B cell (primary cell): ENCODE measurements at regions not wholly inside any gene's neighbourhood (a gene's known extent, or its start where the extent isn't known, plus 50 kb on each side); places are given as distances from the start of the nearest gene placed in this dataset.

Source experiments
- ATAC-seq: fragments of 200-7000 bp; cut with Tn5 transposase; one replicate; pipeline ENCODE4 v1.10.0; 2021; ENCODE audit warnings: low read depth, mild to moderate bottlenecking, moderate number of reproducible peaks, moderate library complexity
- CTCF ChIA-PET: fragments of 350-600 bp; sonication (Branson Sonifier 250); formaldehyde crosslinking; loops from one replicate; lab custom pipeline; 2021; ENCODE audit warnings: antibody characterized with exemption, inconsistent platforms; lab: Charles Lee
- POLR2A ChIA-PET: fragments of 350-600 bp; sonication (Branson Sonifier 250); formaldehyde crosslinking; loops from one replicate; lab custom pipeline; 2021; ENCODE audit warnings: antibody characterized with exemption; lab: Charles Lee
- DNase-seq: peaks from one replicate; pipeline ENCODE4 v3.0.0; 2013
- H2AFZ ChIP-seq: 2 replicates; pipeline ENCODE4 v1.6.1; 2012; ENCODE audit warnings: mild to moderate bottlenecking, low read depth, low read length; ENCODE audit not compliant: insufficient read depth, poor library complexity, severe bottlenecking
- H3K27ac ChIP-seq, 2 donors: 1 replicate in 1 of 2; 2 replicates in 1 of 2; pipeline ENCODE4 v1.5.1; 2012 to 2013; ENCODE audit warnings: low read length in 2 of 2, mild to moderate bottlenecking in 2 of 2, moderate library complexity in 1 of 2
- H3K27me3 ChIP-seq, 4 experiments: fragments of 200-600 bp in 1 of 4; sonication (generic) in 1 of 4; replicated peaks in 1 of 4; 1 replicate in 2 of 4; 2 replicates in 2 of 4; pipeline versions ENCODE4 v1.6.1 to v1.7.0; 2013 to 2016; ENCODE audit warnings: low read length in 3 of 4, mild to moderate bottlenecking in 2 of 4, mixed read lengths in 1 of 4, moderate library complexity in 1 of 4; ENCODE audit not compliant: insufficient read depth in 4 of 4, control insufficient read depth in 3 of 4; ENCODE audit errors: control extremely low read depth in 1 of 4
- H3K36me3 ChIP-seq, 2 experiments: replicated peaks in 1 of 2; 1 replicate in 1 of 2; 2 replicates in 1 of 2; pipeline versions ENCODE4 v1.6.1 to v1.7.1; 2013; ENCODE audit warnings: low read length in 1 of 2; ENCODE audit not compliant: insufficient read depth in 2 of 2, control insufficient read depth in 1 of 2; ENCODE audit errors: control extremely low read depth in 1 of 2, extremely low read depth in 1 of 2
- H3K4me1 ChIP-seq, 2 donors: fragments of 200-600 bp in 1 of 2; sonication (generic) in 1 of 2; 1 replicate in 1 of 2; 2 replicates in 1 of 2; pipeline versions ENCODE4 v1.5.1 to v1.6.1; 2013 to 2017; ENCODE audit warnings: low read length in 2 of 2; ENCODE audit not compliant: control insufficient read depth in 2 of 2, insufficient read depth in 2 of 2
- H3K4me2 ChIP-seq: replicated peaks from 2 replicates; pipeline ENCODE3; 2012; ENCODE audit warnings: mild to moderate bottlenecking, low read depth, low read length; ENCODE audit not compliant: poor library complexity, severe bottlenecking
- H3K4me3 ChIP-seq, 5 experiments: fragments of 200-600 bp in 1 of 5; sonication (generic) in 1 of 5; 1 replicate in 3 of 5; 2 replicates in 2 of 5; pipeline versions ENCODE4 v1.5.1 to v1.7.0; 2011 to 2016; ENCODE audit warnings: low read length in 4 of 5, mild to moderate bottlenecking in 4 of 5, low read depth in 2 of 5, control low read depth in 1 of 5, moderate library complexity in 1 of 5; ENCODE audit not compliant: insufficient read depth in 1 of 5; ENCODE audit errors: control extremely low read depth in 1 of 5, extremely low read depth in 1 of 5
- H3K79me2 ChIP-seq: fragments of 200-600 bp; sonication (generic); one replicate; pipeline ENCODE4 v1.6.0; 2016; ENCODE audit warnings: low read length; ENCODE audit not compliant: control insufficient read depth, insufficient read depth
- H3K9ac ChIP-seq: fragments of 200-600 bp; sonication (generic); 2 replicates; pipeline ENCODE4 v1.6.1; 2017; ENCODE audit warnings: mild to moderate bottlenecking, low read length, moderate library complexity
- H3K9me3 ChIP-seq, 3 donors: one replicate each; pipeline versions ENCODE4 v1.6.1 to v1.7.1; 2013; ENCODE audit warnings: low read length in 2 of 3; ENCODE audit not compliant: control insufficient read depth in 2 of 3, insufficient read depth in 1 of 3; ENCODE audit errors: control extremely low read depth in 1 of 3
- H4K20me1 ChIP-seq: 2 replicates; pipeline ENCODE4 v1.6.0; 2012; ENCODE audit warnings: mild to moderate bottlenecking, low read length; ENCODE audit not compliant: insufficient read depth, control insufficient read depth, poor library complexity, severe bottlenecking
- H3K27ac Mint-ChIP-seq: one replicate; pipeline ENCODE4 v1.8.0; 2021; ENCODE audit warnings: mixed read lengths
- H3K27me3 Mint-ChIP-seq: one replicate; pipeline ENCODE4 v1.8.0; 2021; ENCODE audit warnings: mixed read lengths
- H3K4me1 Mint-ChIP-seq: one replicate; pipeline ENCODE4 v1.8.0; 2021; ENCODE audit warnings: mixed read lengths
- H3K4me3 Mint-ChIP-seq: one replicate; pipeline ENCODE4 v1.8.0; 2021; ENCODE audit warnings: mixed read lengths
- H3K9me3 Mint-ChIP-seq: one replicate; pipeline ENCODE4 v1.8.0; 2022; ENCODE audit warnings: mixed read lengths; ENCODE audit not compliant: insufficient read depth
- EZH2 ChIP-seq: IDR thresholded peaks from 2 replicates; pipeline ENCODE4 v1.6.1; 2012; ENCODE audit warnings: borderline replicate concordance, low read depth, mild to moderate bottlenecking, moderate library complexity, low read length; ENCODE audit not compliant: insufficient read depth, poor library complexity, severe bottlenecking
- WGBS: methylation state at CpG from one replicate; pipeline ENCODE4 v1.1.5; 2013; ENCODE audit warnings: missing lambda C conversion rate; ENCODE audit not compliant: insufficient coverage; 5-methylcytosine and 5-hydroxymethylcytosine counted together
- intact Hi-C: fragments of 100-400 bp; cut with micrococcal nuclease; formaldehyde crosslinking; loops from one replicate; pipeline ENCODE4 v1.10.0; 2022
- TF ChIP-seq, protein P1 (sequence below): fragments of 200-600 bp; IDR thresholded peaks from one replicate; pipeline ENCODE4 v1.8.0; 2022; ENCODE audit warnings: antibody characterized with exemption, mild to moderate bottlenecking

DNA sequence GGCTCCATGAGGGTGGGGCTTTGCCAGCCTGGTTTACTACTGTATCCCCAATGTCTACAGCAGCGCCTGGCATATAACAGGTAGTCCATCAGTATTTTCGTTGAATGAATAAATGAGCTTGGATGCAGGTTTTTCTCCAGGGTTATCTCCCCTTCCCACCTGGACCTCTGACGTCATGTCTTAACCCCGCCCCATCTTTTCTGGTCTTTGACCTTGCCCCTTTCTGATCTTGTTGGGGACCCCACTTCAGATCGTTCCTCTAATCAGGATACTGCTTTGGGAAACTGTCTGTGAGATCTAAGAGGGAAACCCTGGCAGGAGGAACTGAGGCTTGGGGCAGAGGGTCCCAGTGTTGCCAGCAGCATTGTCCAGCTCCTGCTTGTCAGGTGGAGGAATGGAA lies 68.8 kb upstream of the GCSH start:
- H3K9me3 Mint-ChIP-seq, result no peaks in the 10 kb centered on the region

DNA sequence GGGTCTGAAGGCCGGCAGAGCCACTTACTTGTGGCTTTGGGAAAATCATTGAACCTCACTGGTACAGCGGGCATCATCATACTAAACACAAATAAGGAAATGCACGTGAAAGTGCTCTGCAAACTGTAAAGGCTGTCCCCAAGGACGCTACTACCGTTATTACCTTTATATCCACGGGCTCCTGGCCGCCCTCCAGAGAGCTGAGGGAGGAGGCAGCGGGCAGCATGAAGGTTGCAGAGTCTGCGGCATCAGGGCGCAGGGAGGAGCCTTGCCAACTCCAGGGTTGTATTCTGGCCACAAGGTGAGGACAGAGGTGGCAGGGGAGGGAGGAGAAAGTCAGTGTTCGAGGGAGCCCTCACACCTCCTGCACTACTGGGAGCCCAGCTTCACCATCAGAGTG lies 68.3 kb upstream of the GCSH start:
- Histone ChIP-seq H3K9ac (no peak overlapping the region), H4K20me1 (no peaks in the 10 kb centered on the region), H3K4me2 (no peak overlapping the region), H3K79me2 (no peaks in the 10 kb centered on the region), H3K27ac (no peak overlapping the region), H3K4me1 (no peaks in the 10 kb centered on the region), H3K27me3 (no peaks in the 10 kb centered on the region), H3K36me3 (no peaks in the 10 kb centered on the region), H3K4me3 (no peak overlapping the region), H2AFZ (no peak overlapping the region), H3K9me3 (no peaks in the 10 kb centered on the region)
- TF ChIP-seq, protein P1, sequence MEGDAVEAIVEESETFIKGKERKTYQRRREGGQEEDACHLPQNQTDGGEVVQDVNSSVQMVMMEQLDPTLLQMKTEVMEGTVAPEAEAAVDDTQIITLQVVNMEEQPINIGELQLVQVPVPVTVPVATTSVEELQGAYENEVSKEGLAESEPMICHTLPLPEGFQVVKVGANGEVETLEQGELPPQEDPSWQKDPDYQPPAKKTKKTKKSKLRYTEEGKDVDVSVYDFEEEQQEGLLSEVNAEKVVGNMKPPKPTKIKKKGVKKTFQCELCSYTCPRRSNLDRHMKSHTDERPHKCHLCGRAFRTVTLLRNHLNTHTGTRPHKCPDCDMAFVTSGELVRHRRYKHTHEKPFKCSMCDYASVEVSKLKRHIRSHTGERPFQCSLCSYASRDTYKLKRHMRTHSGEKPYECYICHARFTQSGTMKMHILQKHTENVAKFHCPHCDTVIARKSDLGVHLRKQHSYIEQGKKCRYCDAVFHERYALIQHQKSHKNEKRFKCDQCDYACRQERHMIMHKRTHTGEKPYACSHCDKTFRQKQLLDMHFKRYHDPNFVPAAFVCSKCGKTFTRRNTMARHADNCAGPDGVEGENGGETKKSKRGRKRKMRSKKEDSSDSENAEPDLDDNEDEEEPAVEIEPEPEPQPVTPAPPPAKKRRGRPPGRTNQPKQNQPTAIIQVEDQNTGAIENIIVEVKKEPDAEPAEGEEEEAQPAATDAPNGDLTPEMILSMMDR, result no peak
- no peak for TF ChIP-seq EZH2
- DNase-seq (no peak), ATAC-seq (no peak)
- 94% methylated on average over 9 of the region's 11 CpGs for WGBS
- Mint-ChIP-seq H3K4me3 (no peak overlapping the region), H3K9me3 (no peaks in the 10 kb centered on the region), H3K27ac (no peak overlapping the region), H3K27me3 (peaks cover 4% of the 10 kb centered on the region), H3K4me1 (no peaks in the 10 kb centered on the region)
- CTCF ChIA-PET, result no interaction called here
- intact Hi-C loops, result no loop called here
- POLR2A ChIA-PET, result no interaction called here

More for the DNA sequence above, 68.8 kb upstream of the GCSH start:
- no peaks in the 10 kb centered on the region for H3K79me2 ChIP-seq
- no peak overlapping the region for H2AFZ ChIP-seq
- H3K36me3 ChIP-seq, result no peaks in the 10 kb centered on the region
- no peaks in the 10 kb centered on the region for H3K4me1 Mint-ChIP-seq
- ATAC-seq (no peak), DNase-seq (no peak)
- no peaks in the 10 kb centered on the region for H4K20me1 ChIP-seq
- intact Hi-C loops, result no loop called here
- ChIA-PET CTCF (no interaction called here), POLR2A (no interaction called here)
- no peak overlapping the region for H3K4me2 ChIP-seq
- no peak overlapping the region for H3K27ac ChIP-seq
- no peak for TF ChIP-seq EZH2
- H3K4me3 ChIP-seq, result no peak overlapping the region
- H3K4me3 Mint-ChIP-seq, result no peak overlapping the region
- H3K9ac ChIP-seq, result no peak overlapping the region
- H3K4me1 ChIP-seq, result no peaks in the 10 kb centered on the region
- WGBS, result 96% methylated on average over 3 of the region's 5 CpGs
- H3K9me3 ChIP-seq, result no peaks in the 10 kb centered on the region
- peaks cover 4% of the 10 kb centered on the region for H3K27me3 Mint-ChIP-seq
- no peaks in the 10 kb centered on the region for H3K27me3 ChIP-seq
- H3K27ac Mint-ChIP-seq, result no peak overlapping the region
